Astrocyte (in vitro differentiated cells and primary cell): ENCODE measurements at regions not wholly inside any gene's neighbourhood (a gene's known extent, or its start where the extent isn't known, plus 50 kb on each side); places are given as distances from the start of the nearest gene placed in this dataset.

Experiments
- EZH2 ChIP-seq: IDR thresholded peaks from 2 replicates; pipeline ENCODE4 v1.6.1; 2012; ENCODE audit warnings: mild to moderate bottlenecking, low read length, inconsistent platforms; ENCODE audit not compliant: insufficient read depth
- TF ChIP-seq, protein P1 (sequence below): IDR thresholded peaks from 2 replicates; pipeline ENCODE4 v1.5.1; 2011; ENCODE audit warnings: low read depth, mild to moderate bottlenecking, inconsistent platforms, low read length, moderate library complexity; ENCODE audit not compliant: insufficient read depth

DNA sequence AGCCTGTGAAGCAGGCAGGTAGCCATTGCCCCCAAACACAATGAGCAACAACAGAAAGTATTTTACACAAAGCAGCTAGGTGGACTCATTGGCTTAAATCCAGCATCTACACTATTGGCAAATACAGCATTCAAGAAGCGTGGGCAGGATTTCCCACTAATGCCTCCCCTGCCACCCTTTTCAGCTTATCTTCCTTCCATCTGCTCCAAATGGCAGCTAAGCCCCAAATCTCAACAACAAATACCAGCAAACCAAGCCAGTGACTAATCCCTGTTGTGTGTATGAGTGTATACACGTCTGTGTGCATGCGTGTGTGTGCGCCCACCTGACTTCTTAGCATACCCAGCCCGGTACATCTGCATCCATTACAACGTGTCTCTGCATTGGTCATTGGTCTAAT, 151.2 kb upstream of the WWC1 start:
- TF ChIP-seq EZH2: no peak
- TF ChIP-seq, protein P1, sequence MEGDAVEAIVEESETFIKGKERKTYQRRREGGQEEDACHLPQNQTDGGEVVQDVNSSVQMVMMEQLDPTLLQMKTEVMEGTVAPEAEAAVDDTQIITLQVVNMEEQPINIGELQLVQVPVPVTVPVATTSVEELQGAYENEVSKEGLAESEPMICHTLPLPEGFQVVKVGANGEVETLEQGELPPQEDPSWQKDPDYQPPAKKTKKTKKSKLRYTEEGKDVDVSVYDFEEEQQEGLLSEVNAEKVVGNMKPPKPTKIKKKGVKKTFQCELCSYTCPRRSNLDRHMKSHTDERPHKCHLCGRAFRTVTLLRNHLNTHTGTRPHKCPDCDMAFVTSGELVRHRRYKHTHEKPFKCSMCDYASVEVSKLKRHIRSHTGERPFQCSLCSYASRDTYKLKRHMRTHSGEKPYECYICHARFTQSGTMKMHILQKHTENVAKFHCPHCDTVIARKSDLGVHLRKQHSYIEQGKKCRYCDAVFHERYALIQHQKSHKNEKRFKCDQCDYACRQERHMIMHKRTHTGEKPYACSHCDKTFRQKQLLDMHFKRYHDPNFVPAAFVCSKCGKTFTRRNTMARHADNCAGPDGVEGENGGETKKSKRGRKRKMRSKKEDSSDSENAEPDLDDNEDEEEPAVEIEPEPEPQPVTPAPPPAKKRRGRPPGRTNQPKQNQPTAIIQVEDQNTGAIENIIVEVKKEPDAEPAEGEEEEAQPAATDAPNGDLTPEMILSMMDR: no peak
